GM21529 (cell line): ENCODE measurements at regions not wholly inside any gene's neighbourhood (a gene's known extent, or its start where the extent isn't known, plus 50 kb on each side); places are given as distances from the start of the nearest gene placed in this dataset.
A peak's percentile ranks its signal among the peaks of the same experiment; 100 is the strongest.

Experiments used
- ATAC-seq: cut with Tn5 transposase; IDR thresholded peaks from one replicate; pipeline ENCODE4 v1.9.1; 2021; ENCODE audit not compliant: unreplicated experiment

DNA sequence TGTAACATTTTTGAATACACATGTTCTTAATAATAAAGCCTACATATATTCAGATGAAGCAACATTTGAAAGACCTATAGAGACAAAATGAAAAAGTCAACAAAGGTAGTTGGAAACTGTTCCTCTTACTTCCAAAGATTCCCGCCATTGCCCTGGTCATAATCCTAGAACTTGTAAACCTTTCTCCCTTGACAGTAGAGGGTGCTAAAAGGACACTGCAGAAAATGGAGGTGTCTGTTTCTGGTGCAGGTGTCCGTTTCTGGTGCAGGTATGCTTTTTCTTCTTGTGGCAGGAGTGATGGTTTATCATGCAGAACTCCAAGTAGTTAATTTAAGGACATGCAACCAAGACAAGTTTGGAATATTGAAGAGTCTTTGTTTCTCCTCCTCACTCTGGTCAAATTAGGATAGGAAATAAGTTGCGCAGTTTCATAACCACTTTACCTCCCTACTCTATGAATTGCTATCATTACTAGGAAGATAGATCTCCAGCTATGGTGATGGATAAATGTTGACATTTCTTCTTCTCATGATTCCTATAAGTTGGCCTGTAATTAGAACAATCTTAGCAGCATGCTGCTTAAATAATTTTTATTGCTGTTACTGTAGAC is 56.0 kb upstream of the FAM174A start:
- peak; percentile 79 for ATAC-seq

DNA sequence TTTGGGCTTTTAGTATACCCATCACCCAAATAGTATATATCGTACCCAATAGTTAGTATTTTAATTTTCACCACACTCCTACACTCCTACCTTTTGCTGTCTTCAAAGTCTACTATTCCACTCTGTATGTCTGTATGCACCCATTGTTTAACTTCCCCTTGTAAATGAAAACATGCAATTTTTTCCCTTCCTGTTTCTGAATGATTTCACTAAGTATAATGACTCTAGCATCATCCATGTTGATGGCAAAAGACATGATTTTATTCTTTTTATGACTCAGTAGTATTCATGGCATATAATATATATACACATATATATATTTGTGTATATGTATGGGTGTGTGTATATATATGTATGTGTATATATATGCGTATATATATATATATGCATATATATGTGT is 63.1 kb upstream of the FAM174A start:
- no peak for ATAC-seq

- peak; percentile 87 for ATAC-seq
These were observed 65.4 kb upstream of the FAM174A start for GRCh38 chr5:100469767-100470166.

GRCh38 chr5:100464418-100464817 is 70.8 kb upstream of the FAM174A start:
- ATAC-seq = no peak

GRCh38 chr5:100456615-100457014 is 78.6 kb upstream of the FAM174A start:
- no peak for ATAC-seq

DNA sequence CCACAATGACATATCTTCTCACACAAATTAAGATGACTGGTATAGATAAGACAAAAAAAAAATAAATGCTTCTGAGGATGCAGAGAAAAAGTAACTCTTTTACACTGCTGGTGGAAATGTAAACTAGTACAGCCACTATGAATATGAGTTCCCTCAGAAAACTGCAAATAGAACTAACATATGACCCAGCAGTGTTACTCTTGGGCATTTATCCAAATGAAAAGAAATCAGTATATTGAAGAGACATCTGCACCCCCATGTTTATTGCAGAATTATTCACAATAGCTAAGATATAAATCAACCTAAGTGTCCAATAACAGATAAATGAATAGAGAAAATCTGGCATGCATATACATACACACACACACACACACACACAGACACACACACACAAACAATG is 83.0 kb upstream of the FAM174A start:
- no peak for ATAC-seq

DNA sequence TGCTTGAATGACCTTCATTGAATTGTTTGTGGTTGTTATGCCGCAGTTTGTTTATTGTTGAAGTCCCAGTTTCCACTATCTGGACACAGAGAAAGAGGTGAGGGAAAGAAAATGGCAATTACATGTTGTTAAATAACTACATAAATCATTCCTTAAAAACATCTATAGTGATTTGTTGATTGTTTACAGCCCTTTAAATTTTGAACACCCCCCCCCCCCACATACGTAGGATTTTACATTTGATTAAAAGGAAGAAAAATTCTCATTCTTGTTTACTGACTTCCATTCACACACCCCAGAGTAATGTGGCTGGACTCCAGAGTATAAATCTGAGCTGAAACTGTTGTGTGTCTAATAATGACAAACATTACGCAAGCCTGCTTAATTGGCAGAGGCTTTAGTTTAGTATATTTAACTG is 87.1 kb upstream of the FAM174A start:
- no peak for ATAC-seq

DNA sequence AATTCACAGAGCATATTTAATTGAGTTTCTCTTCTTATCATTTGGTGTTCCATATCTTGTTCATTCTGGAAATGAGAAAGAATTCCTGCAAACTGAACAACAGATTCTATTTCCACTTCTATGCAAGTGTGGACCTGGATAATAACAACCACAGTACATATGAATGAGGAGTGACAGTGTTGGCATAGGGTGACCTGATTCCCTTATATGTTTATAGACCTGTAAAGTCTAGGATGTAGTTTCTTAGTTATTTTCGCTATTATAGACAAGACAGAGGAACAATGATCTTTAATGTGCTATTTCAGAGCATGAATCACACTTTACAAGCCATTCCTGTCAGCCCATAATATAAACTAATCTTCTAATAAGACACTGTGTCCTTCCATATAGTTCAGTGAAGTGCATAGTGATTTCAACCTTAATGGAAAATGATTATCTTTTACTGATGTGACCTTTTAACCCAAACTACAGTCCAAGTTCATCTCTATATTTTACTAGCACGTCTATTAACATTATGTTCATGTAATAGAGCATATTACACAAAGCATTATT is 88.2 kb upstream of the FAM174A start:
- no peak for ATAC-seq

- no peak for ATAC-seq
These were observed 90.2 kb upstream of the FAM174A start for GRCh38 chr5:100444961-100445360.

DNA sequence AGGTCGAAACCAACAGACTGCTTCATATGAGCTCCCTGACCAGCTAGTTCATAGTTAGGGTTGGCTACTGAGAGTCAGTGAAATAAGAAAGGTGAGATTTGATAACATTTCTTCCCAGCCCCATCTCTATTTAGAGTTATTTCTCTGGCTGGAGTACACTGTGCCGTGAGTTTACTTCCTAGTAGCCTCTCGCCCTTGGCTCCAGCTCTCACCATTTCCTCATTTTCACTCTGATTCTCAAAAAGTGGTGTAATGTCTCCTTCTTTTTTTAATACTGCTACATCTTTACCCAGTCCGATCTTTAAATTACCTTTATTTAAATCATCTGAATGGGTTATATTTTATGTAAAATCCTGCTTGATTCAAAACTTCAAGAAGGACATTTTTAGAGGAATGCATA is 100.4 kb upstream of the FAM174A start:
- ATAC-seq = no peak

- ATAC-seq = no peak
These were observed 102.4 kb upstream of the FAM174A start for GRCh38 chr5:100432741-100433140.

DNA sequence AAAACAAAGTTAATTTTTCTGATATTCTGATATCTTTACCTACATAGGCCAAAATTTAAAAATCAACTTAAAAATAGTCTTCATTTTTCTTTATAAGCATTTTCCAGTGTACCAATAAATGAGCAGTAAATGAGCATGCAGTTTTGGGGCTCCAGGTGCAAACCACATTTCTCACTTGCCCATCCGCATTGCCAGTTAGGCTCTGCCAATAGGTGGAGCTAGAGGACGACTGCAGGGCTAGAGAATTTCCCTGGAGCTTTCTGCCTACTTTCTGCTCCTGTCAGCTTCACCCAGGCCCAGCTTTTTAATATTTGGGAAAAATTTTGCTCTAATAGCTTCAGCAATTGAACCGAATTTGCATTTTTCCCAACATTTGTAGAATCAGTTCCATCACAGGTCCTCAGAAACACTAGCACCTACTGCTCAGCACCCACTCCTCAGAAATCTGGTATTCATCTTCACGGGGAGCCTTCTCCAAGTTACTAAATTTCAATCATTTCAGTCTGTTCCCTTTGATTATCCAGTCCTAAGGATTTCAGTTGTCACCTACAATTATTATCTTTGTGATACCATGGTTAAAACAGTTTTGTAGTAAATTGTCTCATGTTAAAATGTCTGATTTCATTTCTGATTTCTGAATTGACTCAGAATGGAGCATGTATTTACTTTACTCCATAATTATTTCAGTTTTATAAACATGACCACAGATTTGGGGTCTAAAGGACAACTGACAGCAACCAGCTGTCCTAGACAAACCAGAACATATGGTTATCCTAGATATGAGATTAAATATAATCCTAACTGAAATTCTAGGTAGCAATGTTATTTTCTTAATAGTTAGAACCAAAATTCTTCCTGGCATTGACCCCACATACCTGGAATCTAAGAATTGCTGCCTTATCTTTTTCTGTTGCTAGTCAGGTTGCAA is 104.6 kb upstream of the FAM174A start:
- ATAC-seq = peak; percentile 90

- no peak for ATAC-seq
These were observed 110.4 kb upstream of the FAM174A start for GRCh38 chr5:100424787-100425186.

DNA sequence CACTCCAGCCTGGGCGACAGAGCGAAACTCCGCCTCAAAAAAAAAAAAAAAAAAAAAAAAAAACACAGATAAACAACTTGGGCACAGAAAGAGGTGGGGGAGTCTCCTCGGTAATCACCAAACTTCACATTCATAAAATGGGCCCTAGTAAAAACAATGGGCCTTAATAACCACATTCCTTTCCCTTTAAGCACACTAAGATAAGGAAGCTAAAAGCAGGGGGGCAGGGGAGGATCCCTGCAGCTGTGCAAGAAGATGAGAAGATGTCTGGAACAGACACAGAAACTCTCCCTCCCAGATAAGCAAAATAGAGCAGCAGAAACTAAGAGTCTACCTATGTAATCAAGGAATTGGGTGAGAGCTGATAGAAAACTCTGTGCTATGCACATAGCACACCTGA is 111.2 kb upstream of the FAM174A start:
- no peak for ATAC-seq

DNA sequence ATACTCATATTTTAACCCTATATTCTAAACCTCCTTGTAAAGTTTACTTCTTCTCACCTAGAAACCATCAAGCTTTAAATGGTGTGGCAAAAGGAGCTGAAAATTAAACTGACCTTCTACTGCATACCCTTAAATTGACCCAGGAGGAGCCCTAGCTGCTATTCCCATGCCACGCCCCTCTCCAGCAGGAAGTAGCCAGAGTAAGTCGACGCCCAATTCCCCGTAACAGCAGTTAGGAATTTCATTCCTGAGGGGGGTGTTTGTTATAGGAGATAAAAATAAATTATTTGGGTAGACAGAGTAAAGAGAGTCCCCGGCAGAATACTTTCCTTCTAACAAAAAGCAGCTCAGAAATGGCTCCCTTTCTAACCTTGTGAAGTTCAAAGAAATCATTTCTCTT is 111.8 kb upstream of the FAM174A start:
- ATAC-seq = no peak

DNA sequence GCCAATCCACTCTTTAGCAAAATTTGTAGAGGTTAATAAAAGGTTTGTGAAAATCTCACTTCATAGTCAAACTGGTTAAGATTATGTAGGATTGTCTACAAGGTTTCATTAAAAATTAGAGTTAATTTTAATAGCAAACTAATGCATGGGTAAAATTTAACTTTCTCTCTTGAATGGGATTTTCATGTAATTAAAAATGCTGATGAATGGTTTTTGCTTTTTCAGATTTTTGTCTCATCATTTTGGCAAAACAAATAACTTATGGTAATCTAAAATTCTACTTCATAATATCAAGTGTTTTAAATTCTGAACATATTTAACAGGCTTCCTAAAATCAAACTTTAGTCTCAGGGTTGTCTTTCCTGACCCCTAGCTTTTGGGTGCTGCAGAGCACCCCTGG is 113.8 kb upstream of the FAM174A start:
- no peak for ATAC-seq

DNA sequence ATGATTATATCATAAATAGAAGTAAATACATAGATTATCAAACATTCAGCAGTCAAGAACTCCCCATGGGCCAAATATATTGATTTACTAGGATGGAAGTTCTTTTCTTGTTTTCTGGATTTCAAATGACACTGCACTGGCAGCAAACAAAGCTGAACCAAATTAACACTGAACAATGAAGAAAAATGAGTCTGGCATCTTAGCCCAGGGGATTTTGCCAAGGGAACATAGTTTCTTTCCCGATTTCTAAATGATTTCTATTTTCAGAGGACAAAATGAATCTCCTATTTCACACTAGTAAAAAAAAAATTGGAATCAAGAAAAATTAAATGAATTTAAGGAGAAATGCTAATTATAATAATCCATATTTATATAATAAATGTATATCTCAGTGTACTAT is 116.9 kb upstream of the FAM174A start:
- ATAC-seq = no peak

- no peak for ATAC-seq
These were observed 125.5 kb upstream of the FAM174A start for GRCh38 chr5:100409660-100410151.

DNA sequence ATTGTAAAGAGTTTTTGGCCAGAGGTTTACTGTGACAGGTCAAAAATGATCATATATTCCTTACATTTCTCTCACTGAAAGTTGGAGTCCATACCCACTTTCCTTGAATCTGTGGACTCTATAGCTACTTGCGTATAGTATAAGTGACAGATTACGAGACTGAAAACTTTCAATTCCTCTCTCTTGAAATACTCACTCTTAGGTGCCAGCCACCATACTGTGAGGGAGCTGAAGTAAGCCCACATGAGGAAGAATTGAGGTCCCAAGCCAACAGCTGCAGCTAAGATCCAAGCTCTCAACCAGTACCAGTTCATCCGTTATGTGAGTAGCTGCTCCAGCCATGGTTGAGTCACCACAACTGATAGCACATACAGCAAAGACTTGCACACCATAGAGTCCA is 128.1 kb upstream of the FAM174A start:
- ATAC-seq = no peak

DNA sequence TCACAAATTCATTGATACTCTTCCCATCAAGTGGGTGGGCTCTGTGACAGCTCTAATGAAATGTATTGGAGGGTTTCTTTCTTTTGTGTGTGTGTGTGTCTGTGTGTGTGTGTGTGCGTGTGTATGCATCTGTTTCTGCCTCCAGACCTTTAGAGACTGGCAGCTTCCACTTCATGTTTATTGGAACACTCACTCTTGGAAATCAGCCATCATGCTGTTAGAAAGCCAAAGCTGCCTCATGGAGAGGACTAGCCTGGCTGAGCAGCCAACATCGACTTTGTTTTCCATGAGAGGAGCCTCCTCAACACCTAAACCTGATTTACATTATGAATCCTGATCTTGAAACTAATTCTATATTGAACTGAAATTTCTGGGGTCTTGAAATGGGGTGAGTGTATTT is 128.5 kb upstream of the FAM174A start:
- ATAC-seq = no peak

- ATAC-seq = no peak
These were observed 133.1 kb upstream of the FAM174A start for GRCh38 chr5:100402071-100402470.

DNA sequence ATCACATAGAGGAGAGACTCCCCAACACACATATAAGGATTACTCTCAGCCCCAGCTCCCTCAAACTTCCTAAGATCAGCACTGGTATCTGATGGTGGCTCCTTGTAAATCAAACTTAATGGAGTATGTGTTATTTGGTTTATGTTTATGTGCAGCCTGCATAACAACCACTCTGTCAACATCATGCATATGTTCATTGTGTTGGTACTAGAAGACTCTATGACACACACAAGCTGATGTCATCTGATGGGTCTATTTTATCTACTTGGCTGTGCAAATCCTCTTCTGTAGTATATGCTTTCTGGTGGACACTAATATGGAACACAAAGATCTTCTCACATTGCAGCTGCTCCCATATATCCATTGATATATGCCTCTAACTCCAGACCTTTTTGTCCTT is 134.0 kb upstream of the FAM174A start:
- ATAC-seq = no peak
